GM18867 (cell line): ENCODE measurements at regions not wholly inside any gene's neighbourhood (a gene's known extent, or its start where the extent isn't known, plus 50 kb on each side); places are given as distances from the start of the nearest gene placed in this dataset.
A peak's percentile ranks its signal among the peaks of the same experiment; 100 is the strongest.
"Not testable (repeated sequence)": the region's sequence is repeated elsewhere in the genome, so short reads cannot be mapped to it uniquely, and the experiment has no call there.

Experiments used
- ATAC-seq: cut with Tn5 transposase; IDR thresholded peaks from one replicate; pipeline ENCODE4 v1.9.1; 2021; ENCODE audit warnings: mild to moderate bottlenecking, moderate library complexity; ENCODE audit not compliant: unreplicated experiment

- ATAC-seq, result no peak
Measured at GRCh38 chr2:175432021-175432420, 250.5 kb upstream of the ATP5MC3 start.

- no peak for ATAC-seq
Measured at GRCh38 chr2:175431101-175431946, 249.8 kb upstream of the ATP5MC3 start.

- ATAC-seq, result no peak
Measured at GRCh38 chr2:175430236-175430635, 248.7 kb upstream of the ATP5MC3 start.

- no peak for ATAC-seq
Measured at GRCh38 chr2:175418224-175418835, 236.8 kb upstream of the ATP5MC3 start.

- peak; percentile 83 for ATAC-seq
Measured at GRCh38 chr2:175414882-175415487, 233.5 kb upstream of the ATP5MC3 start.

- no peak for ATAC-seq
Measured at GRCh38 chr2:175414191-175414881, 232.8 kb upstream of the ATP5MC3 start.

GRCh38 chr2:175410941-175411340 is 229.4 kb upstream of the ATP5MC3 start:
- ATAC-seq, result not testable (repeated sequence)

GRCh38 chr2:175404839-175405238 is 223.3 kb upstream of the ATP5MC3 start:
- ATAC-seq, result no peak

- ATAC-seq, result no peak
Measured at GRCh38 chr2:175403599-175404221, 222.2 kb upstream of the ATP5MC3 start.

GRCh38 chr2:175402571-175402970 is 221.1 kb upstream of the ATP5MC3 start:
- no peak for ATAC-seq

- ATAC-seq, result no peak
Measured at GRCh38 chr2:175401956-175402469, 220.5 kb upstream of the ATP5MC3 start.

- ATAC-seq, result no peak
Measured at GRCh38 chr2:175400975-175401374, 219.5 kb upstream of the ATP5MC3 start.

- no peak for ATAC-seq
Measured at GRCh38 chr2:175399326-175399725, 217.8 kb upstream of the ATP5MC3 start.

- no peak for ATAC-seq
Measured at GRCh38 chr2:175398848-175399247, 217.3 kb upstream of the ATP5MC3 start.

- ATAC-seq, result no peak
Measured at GRCh38 chr2:175396696-175397095, 215.2 kb upstream of the ATP5MC3 start.

- ATAC-seq, result no peak
Measured at GRCh38 chr2:175393851-175394250, 212.3 kb upstream of the ATP5MC3 start.

- no peak for ATAC-seq
Measured at GRCh38 chr2:175383286-175383685, 201.8 kb upstream of the ATP5MC3 start.

- no peak for ATAC-seq
Measured at GRCh38 chr2:175373729-175374128, 192.2 kb upstream of the ATP5MC3 start.

GRCh38 chr2:175372704-175373701 is 191.5 kb upstream of the ATP5MC3 start:
- ATAC-seq, result no peak
